ENCODE measurements at regions not wholly inside any gene's neighbourhood (a gene's known extent, or its start where the extent isn't known, plus 50 kb on each side); places are given as distances from the start of the nearest gene placed in this dataset.

DNA sequence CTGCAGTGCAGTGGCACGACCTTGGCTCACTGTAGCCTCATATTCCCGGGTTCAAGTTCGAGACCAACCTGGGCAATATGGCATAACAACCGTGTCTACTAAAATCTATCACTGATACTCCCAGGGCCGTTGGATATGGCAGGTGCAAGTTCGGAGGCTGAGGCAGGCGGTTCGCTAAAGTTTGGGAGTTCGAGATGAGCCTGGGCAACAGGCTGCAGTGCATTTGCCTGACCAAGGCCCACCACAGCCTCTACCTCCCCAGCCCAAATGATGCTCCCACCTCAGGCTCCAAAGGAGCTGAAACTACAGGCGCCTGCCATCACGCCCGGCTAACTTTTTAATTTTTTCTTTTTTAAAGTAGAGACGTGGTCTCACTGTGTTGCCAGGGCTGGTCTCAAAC lies 177.1 kb upstream of the ALG10B start:
- ATAC-seq = no peak

DNA sequence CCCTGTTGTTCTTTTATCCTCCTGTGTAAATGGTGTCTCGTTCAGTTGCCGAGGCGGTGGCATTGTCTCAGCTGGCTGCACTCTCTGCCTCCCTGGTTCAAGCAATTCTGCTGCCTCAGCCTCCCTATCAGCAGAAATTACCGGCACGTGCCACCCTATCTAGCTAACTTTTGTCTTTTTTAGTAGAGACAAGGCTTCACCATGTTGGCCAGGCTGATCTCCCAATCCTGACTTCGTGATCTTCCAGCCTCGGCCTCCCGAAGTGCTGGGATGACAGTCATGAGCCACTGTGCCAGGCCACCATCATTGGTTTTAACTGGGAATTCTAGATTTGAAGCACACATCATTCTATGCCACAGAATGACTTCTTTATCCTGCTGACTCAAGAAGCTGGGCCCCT lies 175.3 kb upstream of the ALG10B start:
- no peak for ATAC-seq

GRCh38 chr12:38141861-38142260 lies 174.7 kb upstream of the ALG10B start:
- ATAC-seq = no peak

- ATAC-seq = no peak
These were observed 173.6 kb upstream of the ALG10B start for GRCh38 chr12:38142974-38143373.

DNA sequence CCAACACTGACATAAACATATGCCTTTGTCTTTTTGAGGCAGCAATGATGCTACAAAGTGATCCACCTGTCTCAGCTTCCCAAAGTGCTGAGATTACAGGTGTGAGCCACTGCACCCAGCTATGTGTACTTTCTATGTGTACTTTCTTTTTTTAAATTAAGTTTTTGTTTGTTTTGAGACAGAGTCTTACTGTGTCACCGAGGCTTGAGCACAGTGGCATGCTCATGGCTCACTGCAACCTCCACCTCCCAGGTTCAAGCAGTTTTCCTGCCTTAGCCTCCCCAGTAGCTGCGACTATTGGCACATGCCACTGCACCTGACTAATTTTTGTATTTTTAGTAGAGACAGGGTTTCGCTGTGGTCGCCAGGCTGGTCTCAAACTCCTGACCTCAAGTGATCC lies 172.5 kb upstream of the ALG10B start:
- no peak for ATAC-seq

DNA sequence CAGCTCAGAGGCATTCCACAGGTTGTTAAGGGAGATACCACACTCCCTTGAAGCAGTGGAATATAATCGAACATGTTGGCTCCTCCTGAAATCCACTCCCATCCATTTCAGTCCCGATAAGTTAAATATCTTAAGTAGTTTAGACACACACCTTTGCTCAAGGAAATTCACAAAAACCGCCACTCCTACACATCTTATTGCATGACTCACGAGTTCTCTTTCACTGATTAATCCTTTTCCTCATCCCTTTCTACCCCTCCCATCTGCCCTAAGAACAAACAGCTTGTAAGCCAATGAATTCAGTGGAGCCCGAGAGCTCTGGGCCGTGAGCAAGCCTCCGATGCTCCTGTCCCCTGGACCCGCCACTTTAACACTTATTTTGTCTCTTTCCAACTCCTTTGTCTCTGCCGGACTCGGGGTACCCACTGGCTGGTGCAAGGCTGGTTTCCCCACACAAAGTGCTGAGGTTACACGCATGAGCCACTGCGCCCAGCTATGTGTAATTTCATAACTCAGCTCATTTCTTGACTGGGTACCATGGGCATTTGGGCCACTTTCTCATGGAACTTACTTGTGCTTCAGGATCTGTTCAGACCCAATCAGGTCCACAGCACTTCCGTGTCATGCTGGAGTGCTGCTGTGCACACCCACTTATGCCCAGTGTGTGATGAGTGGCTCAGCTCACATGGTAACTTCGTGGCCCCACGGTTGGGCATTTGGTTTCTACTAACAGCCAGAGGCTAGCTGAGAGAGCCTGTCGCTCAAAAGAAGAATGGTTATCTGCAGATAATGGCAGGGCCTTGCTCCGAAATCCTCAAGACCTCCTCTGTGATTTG lies 171.8 kb upstream of the ALG10B start:
- ATAC-seq = no peak

DNA sequence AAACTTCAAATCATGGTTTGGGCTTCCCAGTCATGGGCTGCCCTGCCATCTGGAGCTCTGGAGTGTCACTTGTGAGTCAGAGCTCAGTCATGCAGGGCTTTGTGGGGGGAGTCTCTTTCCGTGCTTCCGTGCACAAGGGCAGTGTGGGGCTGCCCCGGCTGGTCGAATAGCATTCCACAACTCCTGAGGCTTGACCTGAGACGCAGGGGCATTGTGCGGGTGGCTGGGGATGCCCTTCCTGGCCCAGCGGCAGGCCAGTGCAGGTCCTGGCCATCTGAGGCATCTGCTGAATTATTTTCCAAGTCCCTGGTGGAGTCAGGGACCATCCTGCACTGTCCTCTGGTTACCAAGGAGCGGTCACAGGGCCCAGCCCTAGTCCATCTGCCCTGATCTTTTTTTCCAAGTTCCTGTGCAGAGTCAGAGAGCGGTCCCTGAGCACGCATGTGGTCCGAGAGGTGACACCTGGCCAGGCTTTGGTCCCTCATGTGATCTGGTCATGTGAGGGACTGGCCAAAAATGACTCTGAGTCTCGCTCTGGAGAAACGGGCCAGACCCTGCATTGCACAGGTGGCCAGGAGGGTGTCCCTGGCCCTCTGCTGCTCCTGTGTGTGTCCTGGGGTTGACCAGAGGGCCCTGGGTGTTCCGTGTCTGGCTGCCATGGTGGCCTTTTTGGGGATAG lies 167.0 kb upstream of the ALG10B start:
- ATAC-seq = no peak

DNA sequence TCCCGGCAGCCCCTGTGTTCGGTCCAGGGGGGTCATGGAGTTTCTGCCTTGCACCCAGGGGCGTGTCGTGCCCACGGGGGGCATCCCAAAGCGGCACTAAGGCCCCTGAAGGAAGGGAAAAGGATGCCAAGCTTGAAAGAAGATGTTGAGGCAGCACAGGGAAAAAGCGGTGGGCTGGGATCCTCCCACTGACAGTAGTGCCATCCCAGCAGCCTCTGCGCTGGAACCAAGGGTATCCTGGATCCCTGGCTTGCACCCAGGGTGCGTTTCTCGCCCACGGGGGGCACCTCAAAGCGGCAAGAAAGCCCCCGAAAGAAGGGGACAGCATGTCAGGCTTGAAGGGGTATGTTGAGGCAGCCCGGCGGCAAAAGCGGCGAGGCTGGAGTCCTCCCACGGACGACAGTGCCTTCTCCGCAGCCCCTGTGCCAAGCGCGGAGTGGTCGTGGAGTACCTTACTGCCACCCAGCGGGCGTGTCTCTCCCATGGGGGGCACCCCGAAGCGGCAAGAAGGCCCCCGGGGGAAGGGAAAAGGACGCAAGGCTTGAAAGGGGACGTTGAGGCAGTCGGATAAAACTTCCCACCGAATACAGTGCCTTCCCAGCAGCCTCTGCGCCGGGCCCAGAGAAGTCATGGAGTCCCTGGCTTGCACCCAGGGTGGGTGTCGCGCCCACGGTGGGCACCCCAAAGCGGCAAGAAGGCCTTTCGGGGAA lies 164.4 kb upstream of the ALG10B start:
- ATAC-seq = no peak

- no peak for ATAC-seq
These were observed 163.5 kb upstream of the ALG10B start for GRCh38 chr12:38152816-38153736.

- no peak for ATAC-seq
These were observed 162.9 kb upstream of the ALG10B start for GRCh38 chr12:38153737-38154061.

DNA sequence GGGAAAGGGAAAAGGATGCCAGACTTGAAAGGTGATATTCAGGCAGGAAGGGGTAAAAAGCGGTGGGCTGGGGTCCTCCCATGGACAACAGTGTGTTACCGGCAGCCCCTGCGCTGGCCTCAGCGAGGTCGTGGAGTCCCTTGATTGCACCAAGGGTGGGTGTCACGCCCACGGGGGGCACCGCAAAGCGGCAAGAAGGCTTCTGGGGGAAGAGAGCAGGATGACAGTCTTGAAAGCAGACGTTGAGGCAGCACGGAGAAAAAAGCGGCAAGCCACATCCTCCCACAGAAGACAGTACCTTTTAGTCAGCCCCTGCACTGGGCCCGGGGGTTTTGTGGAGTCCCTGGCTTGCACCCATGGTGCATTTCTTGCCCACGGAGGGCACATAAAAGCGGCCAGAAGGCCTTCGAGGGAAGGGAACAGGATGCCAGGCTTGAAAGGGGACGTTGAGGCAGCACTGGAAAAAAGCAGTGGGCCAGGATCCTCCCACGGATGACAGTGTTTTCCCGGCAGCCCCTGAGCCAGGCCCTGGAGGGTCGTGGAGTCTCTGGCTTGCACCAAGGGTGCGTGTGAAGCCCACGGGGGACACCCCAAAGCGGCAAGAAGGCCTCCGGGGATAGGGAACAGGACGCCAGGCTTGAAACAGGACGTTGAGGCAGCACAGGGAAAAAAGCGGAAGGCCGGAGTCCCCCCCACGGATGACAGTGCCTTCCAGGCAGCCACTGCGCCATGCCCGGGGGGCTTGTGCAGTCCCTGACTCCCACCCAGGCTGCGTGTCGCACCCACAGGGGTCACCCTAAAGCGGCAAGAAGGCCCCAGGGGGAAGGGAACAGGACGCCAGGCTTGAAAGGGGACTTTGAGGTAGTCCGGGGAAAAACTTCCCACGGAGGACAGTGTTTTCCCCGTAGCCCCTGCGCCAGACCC lies 162.2 kb upstream of the ALG10B start:
- no peak for ATAC-seq

DNA sequence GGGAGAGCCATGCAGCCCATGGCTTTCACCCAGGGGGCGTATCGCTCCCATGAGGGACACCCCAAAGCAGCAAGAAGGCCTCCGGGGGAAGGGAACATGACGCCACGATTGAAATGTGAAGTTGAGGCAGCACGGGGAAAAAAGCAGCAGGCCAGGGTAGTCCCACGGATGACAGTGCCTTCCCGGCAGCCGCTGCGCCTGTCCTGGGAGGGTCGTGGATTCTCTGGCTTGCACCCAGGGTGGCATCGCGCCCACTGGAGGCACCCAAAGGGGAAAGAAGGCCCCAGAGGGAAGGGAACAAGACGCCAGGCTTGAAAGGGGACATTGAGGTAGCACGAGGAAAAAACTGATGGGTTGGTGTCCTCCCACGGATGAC lies 161.6 kb upstream of the ALG10B start:
- ATAC-seq = no peak

DNA sequence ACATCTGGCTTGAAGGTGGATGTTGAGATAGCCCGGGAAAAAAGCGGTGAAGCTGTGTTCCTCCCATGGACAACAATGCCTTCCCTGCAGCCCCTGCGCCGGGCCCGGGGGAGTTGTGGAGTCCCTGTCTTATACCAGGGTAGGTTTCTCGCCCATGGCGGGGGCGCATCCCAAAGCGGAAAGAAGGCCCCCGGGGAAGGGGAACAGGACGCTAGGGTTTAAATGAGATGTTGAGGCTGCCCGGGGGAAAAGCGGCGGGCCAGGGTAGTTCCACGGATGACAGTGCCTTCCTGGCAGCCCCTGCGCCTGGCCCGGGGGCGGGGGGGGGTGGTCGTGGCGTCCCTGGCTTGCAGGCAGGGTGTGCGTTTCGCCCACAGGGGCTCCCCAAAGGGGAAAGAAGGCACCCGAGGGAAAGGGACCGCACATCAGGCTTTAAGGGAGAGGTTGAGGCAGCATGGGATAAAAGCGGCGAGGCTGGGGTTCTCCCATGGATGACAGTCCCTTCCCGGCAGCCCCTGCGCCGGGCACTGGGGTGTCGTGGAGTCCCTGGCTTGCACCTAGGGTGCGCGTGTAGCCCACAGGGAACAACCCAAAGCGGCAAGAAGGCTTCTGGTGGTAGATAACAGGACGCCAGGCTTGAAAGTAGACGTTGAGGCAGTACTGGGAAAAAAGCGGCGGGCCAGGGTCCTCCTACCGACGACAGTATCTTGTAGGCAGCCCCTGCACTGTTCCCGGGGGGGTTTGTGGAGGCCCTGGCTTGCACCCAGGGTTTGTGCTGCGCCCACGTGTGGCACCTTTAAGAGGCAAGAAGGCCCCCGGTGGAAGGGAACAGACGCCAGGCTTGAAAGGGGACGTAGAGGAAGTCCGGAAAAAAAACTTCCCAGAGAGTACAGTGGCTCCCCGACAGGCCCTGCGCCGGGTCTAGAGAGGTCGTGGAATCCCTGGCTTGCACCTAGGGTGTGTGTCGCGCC lies 160.8 kb upstream of the ALG10B start:
- ATAC-seq = no peak

GRCh38 chr12:38156497-38157245 lies 159.9 kb upstream of the ALG10B start:
- ATAC-seq = no peak

GRCh38 chr12:38157274-38157932 lies 159.2 kb upstream of the ALG10B start:
- ATAC-seq = no peak

DNA sequence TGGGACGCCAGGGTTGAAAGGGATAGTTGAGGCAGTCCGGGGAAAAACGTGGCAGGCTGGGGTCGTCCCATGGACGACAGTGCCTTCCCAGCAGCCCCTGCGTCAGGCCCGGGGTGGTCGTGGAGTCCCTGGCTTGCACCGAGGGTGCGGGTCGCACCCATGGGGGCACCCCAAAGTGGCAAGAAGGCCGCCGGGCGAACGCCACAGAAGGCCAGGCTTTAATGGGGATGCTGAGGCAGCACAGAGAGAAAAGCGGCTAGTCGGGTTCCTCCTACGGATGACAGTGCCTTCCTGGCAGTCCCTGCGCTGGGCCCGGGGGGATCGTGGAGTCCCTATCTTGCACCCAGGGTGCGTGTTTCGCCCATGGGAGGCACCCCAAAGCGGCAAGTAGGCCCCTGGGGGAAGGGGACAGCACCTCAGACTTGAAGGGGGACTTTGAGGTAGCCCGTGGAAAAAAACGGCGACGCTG lies 158.6 kb upstream of the ALG10B start:
- ATAC-seq = no peak

DNA sequence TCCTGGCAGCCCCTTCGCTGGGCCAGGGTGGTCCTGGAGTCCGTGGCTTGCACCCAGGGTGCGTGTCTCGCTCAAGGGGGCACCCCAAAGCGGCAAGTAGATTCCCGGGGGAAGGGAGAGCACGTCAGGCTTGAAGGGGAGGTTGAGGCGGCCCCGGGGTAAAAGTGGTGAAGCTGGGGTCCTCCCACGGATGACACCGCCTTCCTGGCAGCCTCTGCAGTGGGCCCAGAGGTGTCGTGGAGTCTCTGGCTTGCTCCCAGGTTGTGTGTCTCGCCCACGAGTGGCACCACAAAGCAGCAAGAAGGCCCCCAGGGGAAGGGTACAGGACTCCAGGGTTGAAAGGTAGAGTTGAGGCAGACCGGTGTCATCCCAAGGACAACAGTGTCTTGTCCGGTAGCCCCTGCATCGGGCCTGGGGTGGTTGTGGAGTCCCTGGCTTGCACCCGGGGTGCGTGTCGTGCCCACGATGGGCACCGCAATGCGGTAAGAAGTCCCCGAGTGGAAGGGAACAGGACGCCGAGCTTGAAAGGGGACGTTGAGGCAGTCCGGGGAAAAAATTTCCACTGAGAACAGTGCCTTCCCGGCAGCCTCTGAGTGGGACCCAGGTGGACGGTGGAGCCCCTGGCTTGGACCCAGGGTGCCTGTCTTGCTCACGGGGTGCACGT lies 158.0 kb upstream of the ALG10B start:
- no peak for ATAC-seq

GRCh38 chr12:38159092-38159551 lies 157.5 kb upstream of the ALG10B start:
- no peak for ATAC-seq
